Transverse colon (tissue), 4 donors: ENCODE measurements at regions not wholly inside any gene's neighbourhood (a gene's known extent, or its start where the extent isn't known, plus 50 kb on each side); places are given as distances from the start of the nearest gene placed in this dataset.

Experiments used
- CTCF ChIP-seq, 5 experiments: fragments of 200-600 bp in 3 of 5; fragments of 450-650 bp in 2 of 5; sonication (generic) in 3 of 5; IDR thresholded peaks; 1 replicate in 2 of 5; 2 replicates in 3 of 5; pipeline ENCODE4 v1.5.1; 2016 to 2017; ENCODE audit warnings: antibody characterized with exemption in 5 of 5, inconsistent platforms in 3 of 5, mild to moderate bottlenecking in 2 of 5, moderate library complexity in 1 of 5
- POLR2A ChIP-seq: fragments of 450-650 bp; IDR thresholded peaks from one replicate; pipeline ENCODE4 v1.6.1; 2016; ENCODE audit warnings: antibody characterized with exemption, mild to moderate bottlenecking, moderate library complexity
- POLR2AphosphoS5 ChIP-seq, 3 donors: sonication (generic); formaldehyde crosslinking; IDR thresholded peaks; one replicate each; pipeline ENCODE4 v1.6.1; 2016; ENCODE audit warnings: antibody characterized with exemption in 3 of 3

- TF ChIP-seq CTCF (IDR thresholded peaks at IDR 0.05), result no peak
- TF ChIP-seq POLR2A, result no peak
- no peak for TF ChIP-seq POLR2AphosphoS5 (IDR thresholded peaks at IDR 0.05)
Observed at GRCh38 chr18:55089610-55090009, 130.3 kb upstream of the CCDC68 start.
